Loucy (cell line): ENCODE measurements at regions not wholly inside any gene's neighbourhood (a gene's known extent, or its start where the extent isn't known, plus 50 kb on each side); places are given as distances from the start of the nearest gene placed in this dataset.

Experiments
- H2AFZ ChIP-seq: fragments of 200-600 bp; sonication (generic); 2 replicates; pipeline ENCODE4 v1.6.0; 2016; ENCODE audit warnings: antibody characterized with exemption, mild to moderate bottlenecking, low read length, moderate library complexity
- H3F3A ChIP-seq: fragments of 200-600 bp; 2 replicates; pipeline ENCODE4 v1.6.0; 2016; ENCODE audit warnings: antibody characterized with exemption, low read depth, mild to moderate bottlenecking
- H3K27me3 ChIP-seq: fragments of 200-600 bp; sonication (generic); 2 replicates; pipeline ENCODE4 v1.6.1; 2014; ENCODE audit warnings: low read length, mild to moderate bottlenecking; ENCODE audit not compliant: insufficient read depth, poor library complexity, severe bottlenecking
- H3K36me3 ChIP-seq: fragments of 200-600 bp; sonication (generic); 2 replicates; pipeline ENCODE4 v1.6.1; 2016; ENCODE audit warnings: low read length; ENCODE audit not compliant: insufficient read depth
- H3K4me1 ChIP-seq: fragments of 200-600 bp; sonication (generic); 2 replicates; pipeline ENCODE4 v1.5.1; 2014; ENCODE audit warnings: low read length, mild to moderate bottlenecking; ENCODE audit not compliant: insufficient read depth, poor library complexity, severe bottlenecking
- H3K4me2 ChIP-seq: fragments of 200-600 bp; sonication (generic); 2 replicates; pipeline ENCODE4 v1.6.0; 2014; ENCODE audit warnings: antibody characterized with exemption, low read length, low read depth, mild to moderate bottlenecking; ENCODE audit not compliant: poor library complexity, severe bottlenecking
- H3K4me3 ChIP-seq: fragments of 200-600 bp; sonication (generic); 2 replicates; pipeline ENCODE4 v1.5.1; 2014; ENCODE audit warnings: low read length, mild to moderate bottlenecking, mixed read lengths; ENCODE audit not compliant: poor library complexity, severe bottlenecking
- H3K79me2 ChIP-seq: fragments of 200-600 bp; sonication (generic); 2 replicates; pipeline ENCODE4 v1.6.1; 2014; ENCODE audit warnings: low read length; ENCODE audit not compliant: insufficient read depth
- H3K9ac ChIP-seq: fragments of 200-600 bp; sonication (generic); 2 replicates; pipeline ENCODE4 v1.6.0; 2014; ENCODE audit warnings: mild to moderate bottlenecking, low read depth, low read length, moderate library complexity; ENCODE audit not compliant: poor library complexity, severe bottlenecking
- H3K9me2 ChIP-seq: fragments of 200-600 bp; sonication (generic); replicated peaks from 2 replicates; pipeline ENCODE4 v1.6.1; 2016; ENCODE audit warnings: low read depth, low read length, mixed read lengths
- H3K9me3 ChIP-seq: fragments of 200-600 bp; sonication (generic); 2 replicates; pipeline ENCODE4 v1.6.1; 2014; ENCODE audit warnings: mild to moderate bottlenecking, antibody characterized with exemption, low read length, low read depth; ENCODE audit not compliant: insufficient read depth
- H4K20me1 ChIP-seq: fragments of 200-600 bp; sonication (generic); 2 replicates; pipeline ENCODE4 v1.6.0; 2014; ENCODE audit warnings: antibody characterized with exemption, low read length, mild to moderate bottlenecking; ENCODE audit not compliant: insufficient read depth, poor library complexity, severe bottlenecking
- EZH2phosphoT487 ChIP-seq: fragments of 200-600 bp; IDR thresholded peaks from 2 replicates; pipeline ENCODE4 v1.6.1; 2018; ENCODE audit warnings: antibody characterized with exemption, mild to moderate bottlenecking, moderate library complexity, borderline replicate concordance
- TF ChIP-seq, protein P1 (sequence below): fragments of 200-600 bp; sonication (generic); conservative IDR thresholded peaks from 2 replicates; pipeline ENCODE4 v1.5.1; 2014; ENCODE audit warnings: mild to moderate bottlenecking, antibody characterized with exemption, low read length

DNA sequence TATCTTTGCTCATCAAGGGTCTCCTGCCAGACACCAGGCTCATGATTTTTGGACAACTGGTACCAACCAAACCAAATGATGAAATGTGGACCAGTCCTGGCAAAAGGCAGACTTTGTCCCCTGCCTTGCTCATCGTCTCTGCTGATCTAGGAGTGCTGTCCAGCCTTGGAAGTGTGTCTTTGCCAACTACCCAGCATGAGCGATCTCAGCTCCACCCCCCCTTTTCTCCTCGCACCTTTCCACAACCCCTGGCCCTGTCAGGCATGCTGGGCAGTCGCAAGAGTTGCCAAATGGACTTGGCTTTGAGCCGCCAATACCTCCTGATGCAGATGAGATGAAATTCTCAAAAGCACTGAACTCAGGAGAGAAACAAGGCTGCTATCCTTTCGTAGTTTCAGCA is 174.3 kb downstream of the KCNA5 start:
- H3K9ac ChIP-seq = no peak overlapping the region
- no peaks in the 10 kb centered on the region for H3K27me3 ChIP-seq
- no peaks in the 10 kb centered on the region for H3F3A ChIP-seq
- TF ChIP-seq EZH2phosphoT487 = no peak
- TF ChIP-seq, protein P1, sequence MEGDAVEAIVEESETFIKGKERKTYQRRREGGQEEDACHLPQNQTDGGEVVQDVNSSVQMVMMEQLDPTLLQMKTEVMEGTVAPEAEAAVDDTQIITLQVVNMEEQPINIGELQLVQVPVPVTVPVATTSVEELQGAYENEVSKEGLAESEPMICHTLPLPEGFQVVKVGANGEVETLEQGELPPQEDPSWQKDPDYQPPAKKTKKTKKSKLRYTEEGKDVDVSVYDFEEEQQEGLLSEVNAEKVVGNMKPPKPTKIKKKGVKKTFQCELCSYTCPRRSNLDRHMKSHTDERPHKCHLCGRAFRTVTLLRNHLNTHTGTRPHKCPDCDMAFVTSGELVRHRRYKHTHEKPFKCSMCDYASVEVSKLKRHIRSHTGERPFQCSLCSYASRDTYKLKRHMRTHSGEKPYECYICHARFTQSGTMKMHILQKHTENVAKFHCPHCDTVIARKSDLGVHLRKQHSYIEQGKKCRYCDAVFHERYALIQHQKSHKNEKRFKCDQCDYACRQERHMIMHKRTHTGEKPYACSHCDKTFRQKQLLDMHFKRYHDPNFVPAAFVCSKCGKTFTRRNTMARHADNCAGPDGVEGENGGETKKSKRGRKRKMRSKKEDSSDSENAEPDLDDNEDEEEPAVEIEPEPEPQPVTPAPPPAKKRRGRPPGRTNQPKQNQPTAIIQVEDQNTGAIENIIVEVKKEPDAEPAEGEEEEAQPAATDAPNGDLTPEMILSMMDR = no peak
- H3K4me1 ChIP-seq = peaks cover 29% of the 10 kb centered on the region
- no peak overlapping the region for H3K4me3 ChIP-seq
- no peaks in the 10 kb centered on the region for H3K79me2 ChIP-seq
- no peaks in the 10 kb centered on the region for H3K36me3 ChIP-seq
- no peak overlapping the region for H3K4me2 ChIP-seq
- no peaks in the 10 kb centered on the region for H4K20me1 ChIP-seq
- H3K9me3 ChIP-seq = no peaks in the 10 kb centered on the region
- no peaks in the 10 kb centered on the region for H3K9me2 ChIP-seq
- no peak overlapping the region for H2AFZ ChIP-seq

DNA sequence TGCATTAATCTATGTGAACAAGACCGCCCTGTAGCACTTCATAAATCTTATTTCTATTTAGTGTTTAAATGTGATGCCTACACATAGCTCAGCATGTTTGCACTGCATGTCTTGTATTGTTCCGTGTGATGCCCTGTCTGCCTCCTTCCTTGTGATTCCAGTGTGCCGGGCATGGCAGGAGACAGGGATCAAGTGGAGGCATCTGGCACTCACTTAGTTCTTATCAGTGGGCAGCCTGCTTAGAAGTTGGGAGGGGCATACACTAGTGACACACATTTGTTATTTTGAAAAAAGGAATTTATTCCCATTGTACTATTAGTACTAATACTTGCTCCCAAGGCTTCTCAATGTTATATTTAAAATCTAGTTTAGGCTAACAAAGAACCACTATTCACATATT is 176.4 kb downstream of the KCNA5 start:
- no peaks in the 10 kb centered on the region for H3K27me3 ChIP-seq
- H3K9me3 ChIP-seq = no peaks in the 10 kb centered on the region
- H3K4me1 ChIP-seq = peaks cover 32% of the 10 kb centered on the region
- no peaks in the 10 kb centered on the region for H3K9me2 ChIP-seq
- H3K4me2 ChIP-seq = peak overlapping the region; percentile 68
- no peaks in the 10 kb centered on the region for H3K36me3 ChIP-seq
- H3F3A ChIP-seq = no peaks in the 10 kb centered on the region
- TF ChIP-seq, protein P1 = no peak
- no peak for TF ChIP-seq EZH2phosphoT487
- H3K4me3 ChIP-seq = no peak overlapping the region
- no peak overlapping the region for H3K9ac ChIP-seq
- no peak overlapping the region for H2AFZ ChIP-seq
- no peaks in the 10 kb centered on the region for H4K20me1 ChIP-seq
- no peaks in the 10 kb centered on the region for H3K79me2 ChIP-seq

DNA sequence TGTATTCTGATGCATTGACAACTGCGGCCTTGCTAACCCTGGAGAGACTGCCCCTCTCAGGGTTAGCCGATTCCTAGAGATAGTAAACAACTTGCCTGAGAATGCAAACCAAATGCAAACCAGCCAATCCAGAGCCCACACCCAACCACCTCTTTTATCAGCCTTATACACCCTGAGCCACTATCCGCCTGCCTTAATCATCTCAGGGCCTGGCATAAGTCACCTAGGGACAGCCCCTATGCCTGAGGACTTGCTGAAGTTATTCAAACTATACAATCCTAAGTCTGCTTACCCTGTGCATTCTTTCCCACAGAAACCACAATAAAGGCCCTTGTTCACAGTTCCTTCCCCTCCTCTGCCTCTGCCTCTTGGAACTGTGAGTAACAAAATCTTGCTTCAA is 177.2 kb downstream of the KCNA5 start:
- H2AFZ ChIP-seq = no peak overlapping the region
- peak overlapping the region; percentile 41 for H3K4me3 ChIP-seq
- H3K79me2 ChIP-seq = no peaks in the 10 kb centered on the region
- peaks cover 32% of the 10 kb centered on the region for H3K4me1 ChIP-seq
- TF ChIP-seq, protein P1 = no peak
- TF ChIP-seq EZH2phosphoT487 = no peak
- no peaks in the 10 kb centered on the region for H3F3A ChIP-seq
- no peaks in the 10 kb centered on the region for H3K9me2 ChIP-seq
- no peaks in the 10 kb centered on the region for H4K20me1 ChIP-seq
- H3K27me3 ChIP-seq = no peaks in the 10 kb centered on the region
- peak overlapping the region; percentile 68 for H3K4me2 ChIP-seq
- H3K9me3 ChIP-seq = no peaks in the 10 kb centered on the region
- H3K9ac ChIP-seq = no peak overlapping the region
- no peaks in the 10 kb centered on the region for H3K36me3 ChIP-seq
